Thyroid gland (tissue), 4 donors: ENCODE measurements at regions not wholly inside any gene's neighbourhood (a gene's known extent, or its start where the extent isn't known, plus 50 kb on each side); places are given as distances from the start of the nearest gene placed in this dataset.

ENCODE experiments used
- POLR2A ChIP-seq, 2 donors: fragments of 450-650 bp; IDR thresholded peaks; one replicate each; pipeline ENCODE4 v1.6.1; 2017; ENCODE audit warnings: antibody characterized with exemption in 2 of 2, mild to moderate bottlenecking in 2 of 2, moderate library complexity in 1 of 2
- TF ChIP-seq, protein P1 (sequence below), 6 experiments: fragments of 200-600 bp in 3 of 6; fragments of 450-650 bp in 3 of 6; sonication (generic) in 3 of 6; IDR thresholded peaks; one replicate each; pipeline ENCODE4 v1.5.1; 2016 to 2019; ENCODE audit warnings: antibody characterized with exemption in 6 of 6, mild to moderate bottlenecking in 2 of 6, inconsistent platforms in 1 of 6, moderate library complexity in 1 of 6

DNA sequence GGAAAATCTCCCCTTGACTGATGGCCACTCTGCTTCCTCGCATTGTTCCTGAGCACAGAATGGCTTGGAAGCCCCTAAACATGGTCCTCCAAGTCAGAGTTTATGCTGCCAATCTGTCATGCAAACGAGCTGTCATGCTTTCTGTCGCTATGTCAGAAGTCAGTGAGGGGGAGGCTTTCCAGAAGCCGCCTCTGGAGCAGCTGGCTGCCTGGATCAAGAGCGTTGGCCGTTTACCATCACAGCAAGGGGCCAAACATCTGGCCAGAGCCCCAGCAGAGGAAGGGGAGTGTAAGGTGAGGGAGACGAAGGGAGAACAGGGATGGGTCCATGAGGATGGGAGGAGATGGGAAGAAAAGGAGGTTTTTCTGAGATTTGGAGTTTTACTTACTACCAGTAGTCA is 372.6 kb upstream of the NR2F2 start:
- TF ChIP-seq, protein P1, sequence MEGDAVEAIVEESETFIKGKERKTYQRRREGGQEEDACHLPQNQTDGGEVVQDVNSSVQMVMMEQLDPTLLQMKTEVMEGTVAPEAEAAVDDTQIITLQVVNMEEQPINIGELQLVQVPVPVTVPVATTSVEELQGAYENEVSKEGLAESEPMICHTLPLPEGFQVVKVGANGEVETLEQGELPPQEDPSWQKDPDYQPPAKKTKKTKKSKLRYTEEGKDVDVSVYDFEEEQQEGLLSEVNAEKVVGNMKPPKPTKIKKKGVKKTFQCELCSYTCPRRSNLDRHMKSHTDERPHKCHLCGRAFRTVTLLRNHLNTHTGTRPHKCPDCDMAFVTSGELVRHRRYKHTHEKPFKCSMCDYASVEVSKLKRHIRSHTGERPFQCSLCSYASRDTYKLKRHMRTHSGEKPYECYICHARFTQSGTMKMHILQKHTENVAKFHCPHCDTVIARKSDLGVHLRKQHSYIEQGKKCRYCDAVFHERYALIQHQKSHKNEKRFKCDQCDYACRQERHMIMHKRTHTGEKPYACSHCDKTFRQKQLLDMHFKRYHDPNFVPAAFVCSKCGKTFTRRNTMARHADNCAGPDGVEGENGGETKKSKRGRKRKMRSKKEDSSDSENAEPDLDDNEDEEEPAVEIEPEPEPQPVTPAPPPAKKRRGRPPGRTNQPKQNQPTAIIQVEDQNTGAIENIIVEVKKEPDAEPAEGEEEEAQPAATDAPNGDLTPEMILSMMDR (IDR thresholded peaks at IDR 0.05), result no peak
- TF ChIP-seq POLR2A (IDR thresholded peaks at IDR 0.05), result no peak
